ENCODE measurements at regions not wholly inside any gene's neighbourhood (a gene's known extent, or its start where the extent isn't known, plus 50 kb on each side); places are given as distances from the start of the nearest gene placed in this dataset.

DNA sequence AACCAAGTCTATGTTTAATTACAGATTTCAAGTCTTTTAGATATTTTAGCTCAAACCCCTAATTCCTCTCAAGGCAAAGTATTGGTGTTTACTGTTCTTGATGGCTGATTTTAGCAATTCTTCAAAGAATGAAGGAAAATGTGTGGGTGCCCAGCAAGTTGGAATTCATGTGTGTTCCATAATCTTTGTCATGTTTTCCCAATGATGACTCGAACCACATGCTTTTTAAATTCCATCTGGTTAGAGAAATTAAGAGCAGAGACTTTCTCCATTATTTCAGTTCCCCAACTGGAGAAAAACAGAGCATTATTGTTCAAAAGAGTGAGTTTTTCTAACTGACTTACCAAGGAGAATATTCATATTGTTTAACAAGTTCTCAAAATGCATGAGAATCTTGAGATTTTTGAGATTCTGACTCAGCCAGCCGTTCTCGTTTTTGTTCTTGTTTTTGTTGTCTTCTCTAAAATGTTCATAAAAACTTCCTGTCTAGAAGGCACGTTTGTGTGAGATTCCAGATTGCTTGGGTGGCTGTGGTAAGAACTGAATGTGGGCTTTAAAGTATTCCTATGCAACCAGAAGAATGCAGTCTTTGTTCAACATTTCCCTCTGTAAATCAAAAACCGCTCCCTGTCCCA lies 404.7 kb downstream of the IRS2 start:
- TF ChIP-seq EZH2 (IDR thresholded peaks at IDR 0.05; ENCODE audit: low read length, unreplicated experiment) (no peak), EZH2phosphoT487 (IDR thresholded peaks at IDR 0.05; ENCODE audit: borderline replicate concordance, low read length) (no peak)
- TF ChIP-seq, protein P1, sequence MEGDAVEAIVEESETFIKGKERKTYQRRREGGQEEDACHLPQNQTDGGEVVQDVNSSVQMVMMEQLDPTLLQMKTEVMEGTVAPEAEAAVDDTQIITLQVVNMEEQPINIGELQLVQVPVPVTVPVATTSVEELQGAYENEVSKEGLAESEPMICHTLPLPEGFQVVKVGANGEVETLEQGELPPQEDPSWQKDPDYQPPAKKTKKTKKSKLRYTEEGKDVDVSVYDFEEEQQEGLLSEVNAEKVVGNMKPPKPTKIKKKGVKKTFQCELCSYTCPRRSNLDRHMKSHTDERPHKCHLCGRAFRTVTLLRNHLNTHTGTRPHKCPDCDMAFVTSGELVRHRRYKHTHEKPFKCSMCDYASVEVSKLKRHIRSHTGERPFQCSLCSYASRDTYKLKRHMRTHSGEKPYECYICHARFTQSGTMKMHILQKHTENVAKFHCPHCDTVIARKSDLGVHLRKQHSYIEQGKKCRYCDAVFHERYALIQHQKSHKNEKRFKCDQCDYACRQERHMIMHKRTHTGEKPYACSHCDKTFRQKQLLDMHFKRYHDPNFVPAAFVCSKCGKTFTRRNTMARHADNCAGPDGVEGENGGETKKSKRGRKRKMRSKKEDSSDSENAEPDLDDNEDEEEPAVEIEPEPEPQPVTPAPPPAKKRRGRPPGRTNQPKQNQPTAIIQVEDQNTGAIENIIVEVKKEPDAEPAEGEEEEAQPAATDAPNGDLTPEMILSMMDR (conservative IDR thresholded peaks at IDR 0.05; ENCODE audit: low read depth, low read length), result no peak

All from PC-3 (cell line).